SH-SY5Y (cell line): ENCODE measurements at regions not wholly inside any gene's neighbourhood (a gene's known extent, or its start where the extent isn't known, plus 50 kb on each side); places are given as distances from the start of the nearest gene placed in this dataset.

ENCODE experiments used
- GATA2 ChIP-seq: IDR thresholded peaks from 2 replicates; pipeline ENCODE4 v1.6.1; 2011; ENCODE audit warnings: mild to moderate bottlenecking, low read depth, low read length
- GATA3 ChIP-seq: IDR thresholded peaks from 2 replicates; pipeline ENCODE4 v1.6.1; 2011; ENCODE audit warnings: low read depth, mild to moderate bottlenecking, low read length, moderate library complexity

DNA sequence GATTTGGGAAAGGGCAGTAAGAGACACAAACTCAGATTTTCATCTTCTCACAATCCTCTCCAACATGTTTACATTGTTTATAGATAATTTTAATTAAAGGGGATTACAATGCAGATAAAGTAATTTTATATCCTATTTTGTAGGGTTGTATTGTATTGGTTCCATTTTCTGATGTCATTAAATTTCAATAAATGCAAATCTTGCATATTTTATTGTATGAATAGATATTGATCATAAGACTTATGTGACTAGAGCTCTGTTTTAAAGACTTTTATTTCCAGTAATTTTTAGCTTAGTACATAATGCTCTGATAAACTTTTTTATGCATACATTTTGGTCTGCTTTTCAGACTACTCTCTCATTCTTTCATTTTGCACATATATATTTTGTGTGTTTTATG, 819.6 kb downstream of the TSN start:
- TF ChIP-seq GATA3 (no peak), GATA2 (no peak)

DNA sequence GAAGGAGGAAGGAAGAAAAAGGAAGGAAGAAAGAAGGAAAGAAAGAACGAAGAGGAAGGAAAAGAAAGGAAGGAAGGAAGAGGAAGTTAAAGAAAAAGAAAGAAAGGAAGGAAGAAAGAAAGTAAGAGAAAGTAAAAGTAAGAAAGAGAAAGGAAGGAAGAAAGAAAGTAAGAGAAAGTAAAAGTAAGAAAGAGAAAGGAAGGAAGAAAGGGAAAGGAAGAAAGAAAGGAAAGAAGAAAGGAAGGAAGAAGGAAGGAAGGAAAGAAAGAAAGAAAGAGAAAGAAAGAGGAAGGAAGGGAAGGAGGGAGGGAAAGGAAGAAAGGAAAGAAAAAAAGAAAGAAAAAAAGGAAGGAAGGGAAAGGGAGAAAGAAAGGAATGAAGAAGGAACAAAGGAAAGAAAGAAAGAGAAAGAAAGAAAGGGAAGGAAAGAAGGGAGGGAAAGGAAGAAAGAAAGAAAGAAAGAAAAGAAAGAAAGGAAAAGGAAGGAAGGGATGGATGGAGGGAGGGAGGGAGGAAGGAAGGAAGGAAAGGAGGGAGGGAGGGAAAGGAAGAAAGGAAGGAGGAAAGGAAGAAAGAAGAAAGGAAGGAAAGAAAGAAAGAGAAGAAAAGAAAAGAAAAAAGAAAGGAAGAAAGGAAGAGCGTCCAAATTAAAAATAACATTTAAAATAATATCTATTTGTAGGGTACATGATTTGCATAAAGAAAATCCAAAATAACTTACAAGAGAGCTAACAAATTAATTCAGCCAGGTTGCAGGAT, 827.9 kb downstream of the TSN start:
- TF ChIP-seq GATA2, result no peak
- no peak for TF ChIP-seq GATA3

DNA sequence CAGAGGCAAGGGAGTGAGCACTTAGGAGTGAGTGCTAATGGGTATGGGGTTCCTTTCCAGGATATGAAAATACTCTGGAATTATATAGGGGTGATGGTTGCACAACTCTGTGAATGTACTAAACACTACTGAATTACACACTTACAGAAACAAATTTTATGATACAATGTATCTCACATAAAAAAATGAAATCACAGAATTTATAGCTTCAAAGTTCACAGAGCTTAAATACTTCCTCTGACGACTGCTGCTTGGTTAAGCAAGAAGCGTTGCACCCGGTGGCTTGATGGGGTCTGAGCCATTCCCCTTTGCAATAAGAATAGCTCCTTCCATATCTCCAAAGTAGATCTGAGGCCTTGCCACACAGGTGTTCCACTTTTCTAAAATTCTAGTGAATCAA, 835.1 kb downstream of the TSN start:
- TF ChIP-seq GATA3 (no peak), GATA2 (no peak)

DNA sequence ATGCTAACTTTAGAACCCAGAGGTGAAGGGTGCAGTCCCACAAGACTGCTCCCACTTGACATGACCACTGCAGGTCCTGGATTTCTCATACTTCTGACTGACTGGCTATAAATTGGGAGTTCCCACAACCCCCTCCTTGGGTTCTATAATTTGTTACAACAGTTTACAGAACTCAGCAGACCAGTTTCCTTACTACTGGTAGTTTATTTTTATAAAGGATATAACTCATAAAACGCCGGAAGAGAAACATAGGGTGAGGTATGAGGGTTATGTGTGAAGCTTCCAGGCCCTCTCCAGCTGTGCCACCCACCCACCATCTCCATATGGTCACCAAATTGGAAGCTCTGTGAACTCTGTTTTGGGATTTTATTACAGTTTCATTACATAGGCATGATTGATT, 839.6 kb downstream of the TSN start:
- TF ChIP-seq GATA2, result no peak
- no peak for TF ChIP-seq GATA3

DNA sequence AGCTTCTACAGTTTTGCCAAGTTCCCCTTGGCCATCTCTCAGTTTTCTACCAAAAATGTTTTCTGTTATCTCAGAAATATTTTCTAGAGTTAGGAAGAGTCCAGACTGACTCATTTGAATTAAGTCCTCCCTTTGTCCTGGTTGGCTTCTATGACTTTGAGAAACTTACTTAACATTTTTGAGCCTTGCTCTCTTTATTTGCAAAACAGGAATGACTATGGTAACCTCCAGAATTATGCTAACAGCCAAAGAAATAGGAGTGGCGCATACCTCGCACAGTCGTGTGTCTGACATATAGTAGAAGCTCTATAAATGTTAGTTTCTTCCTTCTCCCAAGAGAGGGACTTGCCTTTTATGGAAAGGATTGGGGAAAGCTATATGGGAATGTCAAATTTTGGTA, 841.1 kb downstream of the TSN start:
- TF ChIP-seq GATA3 (no peak), GATA2 (no peak)

DNA sequence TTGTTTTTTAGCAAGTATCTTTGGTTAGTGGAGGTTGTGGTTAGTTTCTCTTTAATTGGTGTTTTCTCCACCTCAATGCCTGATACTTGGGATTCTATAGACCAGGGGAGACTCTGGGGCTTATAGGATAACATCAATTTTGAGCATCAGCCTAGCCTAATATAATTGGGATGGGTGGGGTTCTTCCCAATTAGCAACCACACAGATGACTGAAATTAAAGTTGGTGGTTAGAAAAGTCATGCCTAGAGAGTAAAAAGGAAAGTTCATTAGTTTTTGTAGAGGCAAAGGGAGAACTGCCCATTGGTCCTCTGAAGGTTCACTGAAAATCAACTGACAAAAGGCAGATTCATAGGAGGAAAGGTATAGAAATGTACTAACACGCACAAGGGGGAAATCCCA, 843.3 kb downstream of the TSN start:
- TF ChIP-seq GATA2, result no peak
- TF ChIP-seq GATA3, result no peak

DNA sequence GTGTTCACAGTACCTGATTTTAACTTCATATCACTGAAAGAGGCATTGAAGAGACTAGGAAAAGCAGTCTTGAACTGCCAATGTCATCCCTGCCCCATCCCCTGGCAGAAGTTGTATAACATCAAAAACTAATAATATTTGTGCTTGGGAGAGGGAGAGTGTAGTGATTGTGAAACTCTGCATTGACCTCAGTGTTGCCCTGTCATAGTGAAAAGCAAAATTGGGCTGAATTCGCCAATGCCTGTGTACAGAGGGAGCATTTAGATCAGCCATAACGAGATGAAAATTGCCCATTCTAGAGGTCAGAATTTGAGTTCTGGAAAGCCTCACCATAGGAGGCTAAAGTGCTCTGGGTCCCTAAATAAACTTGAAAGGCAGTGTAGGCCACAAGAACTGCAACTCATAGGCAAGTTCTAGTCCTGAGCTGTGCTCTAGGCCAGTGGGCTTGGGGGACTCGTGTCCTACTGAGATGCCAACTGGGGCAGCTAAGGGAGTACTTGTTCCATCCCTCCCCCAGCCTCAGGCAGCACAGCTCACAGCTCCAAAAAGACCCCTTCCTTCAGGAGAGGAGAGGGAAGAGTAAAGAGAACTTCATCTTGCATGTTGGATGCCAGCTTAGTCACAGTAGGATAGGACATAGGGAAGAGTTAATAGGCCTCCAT, 855.6 kb downstream of the TSN start:
- no peak for TF ChIP-seq GATA3
- TF ChIP-seq GATA2, result no peak

DNA sequence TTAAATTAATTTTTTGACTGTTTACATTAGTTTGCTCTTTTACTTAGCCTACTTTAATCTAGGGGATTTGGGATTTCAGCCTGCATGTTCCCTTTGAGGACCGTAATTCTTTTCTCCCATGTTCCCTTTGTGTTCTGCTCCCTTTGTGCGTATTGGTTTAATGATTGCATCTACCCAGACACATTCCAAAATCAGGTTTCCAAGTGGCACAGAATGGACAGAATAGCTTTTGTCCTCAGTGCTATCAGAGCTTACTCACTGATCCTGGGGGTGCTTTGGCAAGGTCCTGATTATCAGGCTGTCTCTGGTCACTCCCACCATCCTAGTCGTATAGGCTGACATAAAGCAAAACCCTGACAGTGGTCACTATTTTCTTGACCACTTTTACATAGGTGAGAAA, 867.5 kb downstream of the TSN start:
- TF ChIP-seq GATA3, result no peak
- TF ChIP-seq GATA2, result no peak

DNA sequence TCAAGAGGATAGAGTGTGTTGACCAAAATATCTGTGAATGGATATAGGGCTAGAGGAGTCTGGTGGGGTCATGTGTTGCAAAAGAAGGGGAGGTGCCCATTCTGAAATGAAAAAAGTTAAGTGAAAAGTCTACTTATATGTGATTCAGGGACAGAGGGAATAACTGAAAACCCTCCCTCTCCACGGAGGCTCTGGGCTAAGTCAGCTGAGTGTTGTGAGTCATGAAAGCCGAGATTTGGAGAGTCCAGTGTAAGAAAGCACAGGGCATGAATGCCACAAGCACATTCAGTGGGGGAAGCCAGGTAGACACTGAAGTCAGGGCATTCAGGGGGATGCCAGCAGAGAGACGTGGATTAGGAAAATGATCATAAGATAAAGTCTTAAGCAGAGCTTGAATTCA, 871.9 kb downstream of the TSN start:
- TF ChIP-seq GATA3, result no peak
- no peak for TF ChIP-seq GATA2

DNA sequence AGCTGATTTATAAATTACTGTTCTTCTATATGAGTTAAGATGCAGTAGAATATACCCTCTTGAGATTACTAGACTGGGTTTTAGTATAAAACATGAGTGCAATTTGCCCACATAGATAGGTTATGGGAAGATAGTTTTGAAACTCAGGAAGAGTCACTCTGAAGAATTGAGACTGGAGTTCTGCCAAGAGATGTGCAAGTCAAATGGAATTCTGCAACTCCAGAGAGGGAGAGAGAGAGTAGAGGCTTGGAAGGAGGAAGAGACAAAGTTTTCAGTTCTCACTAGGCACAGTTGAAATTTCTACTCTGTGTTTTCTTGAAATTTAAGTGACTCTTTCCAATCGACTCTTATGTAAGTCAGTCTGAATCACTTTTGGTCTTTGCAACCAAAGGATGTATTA, 878.8 kb downstream of the TSN start:
- TF ChIP-seq GATA2, result no peak
- TF ChIP-seq GATA3, result no peak

DNA sequence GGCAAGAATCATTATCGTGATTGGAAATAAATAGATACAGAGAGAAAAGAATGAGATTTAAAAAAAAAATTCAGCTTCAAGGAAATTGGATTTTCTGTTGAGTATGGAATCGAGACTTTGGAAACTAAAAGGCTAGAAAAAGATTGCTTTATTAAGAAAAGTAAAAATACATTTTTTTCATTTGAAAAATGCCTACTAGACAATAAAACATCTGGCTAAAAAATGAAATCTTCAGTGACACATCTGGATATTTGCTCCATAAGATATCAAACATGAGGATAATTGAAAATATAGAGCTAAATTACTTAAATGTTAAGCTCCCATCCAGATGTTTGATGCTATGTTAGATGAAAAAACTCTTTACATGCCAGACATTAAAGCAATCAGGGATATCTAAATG, 879.5 kb downstream of the TSN start:
- TF ChIP-seq GATA2 (no peak), GATA3 (no peak)

DNA sequence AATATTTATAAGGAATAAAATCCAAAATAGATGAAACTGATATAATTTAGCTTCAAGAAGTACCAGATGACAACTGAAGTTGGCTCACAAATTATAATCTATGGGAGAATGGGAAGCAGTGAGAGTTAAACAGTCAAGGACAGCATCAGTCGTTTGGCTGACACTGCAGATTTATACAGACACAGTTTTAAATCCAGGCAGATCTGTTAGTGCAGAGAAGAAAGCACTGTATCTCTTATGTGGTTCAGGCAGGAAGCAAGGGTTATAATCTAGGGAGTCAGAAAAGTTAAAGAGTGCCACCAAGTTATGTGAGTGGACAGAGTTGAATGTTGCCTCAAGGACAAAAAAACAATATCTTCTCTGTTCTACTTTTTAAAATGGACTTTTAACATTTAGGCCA, 880.2 kb downstream of the TSN start:
- TF ChIP-seq GATA3 (no peak), GATA2 (no peak)

DNA sequence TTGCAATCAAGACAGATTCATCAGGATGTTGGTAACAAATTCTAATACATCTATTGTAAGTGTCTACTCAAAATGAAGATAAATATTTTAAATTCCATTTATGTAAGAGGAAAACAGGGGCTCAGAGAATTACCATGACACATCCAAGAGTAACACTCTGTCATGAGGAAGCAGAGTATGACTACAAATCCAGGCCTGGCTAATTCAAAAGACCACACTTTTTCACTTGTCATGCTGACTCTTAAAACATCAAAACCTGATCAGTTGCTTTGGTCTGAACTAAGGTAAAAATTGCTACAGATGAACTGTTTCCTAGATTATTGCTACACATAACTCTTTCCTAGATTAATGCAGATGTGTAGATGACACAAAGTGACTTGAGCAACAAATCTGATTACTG, 880.6 kb downstream of the TSN start:
- TF ChIP-seq GATA2, result no peak
- TF ChIP-seq GATA3, result no peak

DNA sequence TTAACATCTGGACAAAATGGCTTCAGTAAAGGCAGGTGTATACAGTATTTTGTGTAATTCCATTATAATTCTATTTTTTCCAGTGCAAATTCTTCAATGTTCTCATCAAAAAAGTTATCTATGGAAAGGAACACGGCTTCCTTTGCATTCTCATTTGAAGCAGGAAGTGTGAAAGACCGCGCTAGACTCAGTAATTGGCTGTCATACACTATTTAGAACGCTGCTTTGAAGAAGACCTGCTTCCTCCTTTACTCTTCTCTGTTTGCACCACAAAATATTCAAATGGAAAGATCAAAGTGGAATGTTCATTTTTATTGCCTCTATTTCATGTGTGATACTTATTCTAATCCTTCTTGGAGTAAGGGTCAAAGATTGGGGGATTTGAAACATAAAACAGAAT, 883.7 kb downstream of the TSN start:
- TF ChIP-seq GATA3, result no peak
- TF ChIP-seq GATA2, result no peak

DNA sequence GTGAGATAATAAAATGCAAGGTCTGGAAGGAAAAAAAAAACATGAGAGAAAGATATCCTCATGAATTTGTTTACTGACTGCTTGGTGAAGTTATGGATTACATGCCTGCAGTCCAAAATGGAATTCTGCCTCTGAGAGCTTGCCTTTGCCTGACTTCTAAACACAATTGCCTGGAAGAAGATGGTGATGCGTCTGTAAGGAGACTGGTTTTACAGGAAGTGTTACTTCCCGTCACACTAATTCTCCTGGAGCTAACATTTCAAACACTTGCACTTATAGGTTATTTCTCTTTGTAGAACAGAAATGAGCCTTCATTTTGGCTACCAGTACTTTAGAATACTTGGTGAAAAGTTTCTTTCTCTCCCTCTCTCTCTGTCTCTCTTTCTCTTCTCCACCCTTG, 884.3 kb downstream of the TSN start:
- no peak for TF ChIP-seq GATA2
- TF ChIP-seq GATA3, result no peak

DNA sequence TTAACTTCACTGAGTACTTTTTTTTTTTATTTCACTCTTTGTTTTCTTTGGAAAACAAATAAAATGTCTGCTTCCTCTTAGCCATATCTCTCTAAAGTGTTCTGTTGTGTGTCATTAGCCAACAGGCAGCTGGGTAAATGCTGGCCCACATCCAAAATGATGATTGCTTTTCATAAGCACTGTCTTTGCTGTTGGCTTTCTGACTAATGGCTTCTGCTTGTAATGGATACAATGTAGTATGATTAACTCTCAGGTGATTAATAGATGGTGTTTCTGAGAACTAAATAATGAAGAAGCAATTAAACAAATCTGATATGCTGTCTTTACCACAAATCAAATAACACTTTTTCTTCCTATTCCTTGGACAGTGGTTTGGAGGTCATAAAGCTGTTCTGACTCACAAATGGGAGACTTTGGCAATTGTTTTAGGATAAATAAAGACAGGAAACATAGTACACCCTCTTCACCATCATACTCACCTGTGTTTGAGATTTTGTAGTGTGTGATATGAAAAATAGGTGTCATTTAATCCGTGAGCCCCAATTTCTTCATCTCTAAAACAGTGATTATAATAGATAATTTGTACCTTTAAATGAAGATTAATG, 888.4 kb downstream of the TSN start:
- TF ChIP-seq GATA3 (no peak; the same call in 1 of the 2 replicates), GATA2 (0 out of 2 replicates have a peak, but pooled peaks have one; percentile 37)

DNA sequence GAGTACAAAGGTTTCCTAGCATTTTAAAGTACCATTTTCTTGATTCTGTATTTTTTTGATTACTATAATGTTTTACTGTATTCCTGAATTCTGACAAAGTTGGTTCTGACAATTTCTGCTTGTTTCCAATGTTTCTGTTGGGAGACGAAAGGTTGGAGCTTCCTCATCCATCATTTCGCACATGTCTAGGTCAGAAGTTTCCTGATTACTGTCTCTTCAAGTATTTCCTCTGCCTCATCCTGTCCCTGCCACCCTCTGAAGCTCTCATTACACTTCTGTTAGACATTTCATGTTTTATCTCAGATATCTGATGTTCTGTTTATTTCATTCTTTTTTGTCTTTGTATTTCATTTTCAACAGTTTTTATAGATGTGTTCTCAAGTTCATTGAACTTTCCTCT, 895.8 kb downstream of the TSN start:
- TF ChIP-seq GATA2, result no peak
- TF ChIP-seq GATA3, result no peak
